WTC11 (cell line): ENCODE measurements at regions not wholly inside any gene's neighbourhood (a gene's known extent, or its start where the extent isn't known, plus 50 kb on each side); places are given as distances from the start of the nearest gene placed in this dataset.
"Not testable (repeated sequence)": the region's sequence is repeated elsewhere in the genome, so short reads cannot be mapped to it uniquely, and the experiment has no call there.

Source experiments
- ATAC-seq: fragments of 200-7000 bp; cut with Tn5 transposase; 2 replicates; pipeline ENCODE4 v1.10.0; 2021; ENCODE audit warnings: mild to moderate bottlenecking, moderate library complexity
- CTCF ChIA-PET: fragments of 300-600 bp; sonication (Branson Sonifier 250); formaldehyde crosslinking; loops from one replicate; lab custom pipeline; 2021; ENCODE audit warnings: antibody characterized with exemption; lab: Charles Lee
- POLR2A ChIA-PET: fragments of 350-600 bp; sonication (Branson Sonifier 250); formaldehyde crosslinking; loops from one replicate; lab custom pipeline; 2021; ENCODE audit warnings: antibody characterized with exemption; lab: Charles Lee
- DNase-seq: peaks from one replicate; pipeline ENCODE4 v3.0.0; 2021; ENCODE audit warnings: low spot score
- H3K27ac Mint-ChIP-seq: 2 replicates; pipeline ENCODE4 v1.8.0; 2021; ENCODE audit warnings: mixed read lengths
- H3K27me3 Mint-ChIP-seq: 2 replicates; pipeline ENCODE4 v1.8.0; 2021; ENCODE audit warnings: low read depth, mild to moderate bottlenecking, moderate library complexity, mixed read lengths
- H3K36me3 Mint-ChIP-seq: 2 replicates; pipeline ENCODE4 v1.8.0; 2021; ENCODE audit warnings: mixed read lengths
- H3K4me1 Mint-ChIP-seq: 2 replicates; pipeline ENCODE4 v1.8.0; 2022; ENCODE audit warnings: mixed read lengths
- H3K4me3 Mint-ChIP-seq: 2 replicates; pipeline ENCODE4 v1.8.0; 2021; ENCODE audit warnings: mild to moderate bottlenecking, moderate library complexity, mixed read lengths
- H3K9me3 Mint-ChIP-seq: 2 replicates; pipeline ENCODE4 v1.8.0; 2021; ENCODE audit warnings: mixed read lengths
- ATF1 ChIP-seq: sonication (generic); formaldehyde crosslinking; IDR thresholded peaks from 2 replicates; pipeline ENCODE4 v1.8.1; 2023; ENCODE audit warnings: mild to moderate bottlenecking, moderate library complexity, missing genetic modification reagents
- ATF6 ChIP-seq: sonication (generic); formaldehyde crosslinking; IDR thresholded peaks from 2 replicates; pipeline ENCODE4 v1.8.1; 2023; ENCODE audit warnings: mild to moderate bottlenecking, missing genetic modification reagents
- CBFB ChIP-seq: sonication (generic); formaldehyde crosslinking; IDR thresholded peaks from 2 replicates; pipeline ENCODE4 v1.8.1; 2022; ENCODE audit warnings: mild to moderate bottlenecking, low read depth, missing genetic modification reagents
- CREB1 ChIP-seq: sonication (generic); formaldehyde crosslinking; IDR thresholded peaks from 2 replicates; pipeline ENCODE4 v1.8.0; 2023; ENCODE audit warnings: mild to moderate bottlenecking, missing genetic modification reagents
- CTCF ChIP-seq: fragments of 200-600 bp; IDR thresholded peaks from 2 replicates; pipeline ENCODE4 v1.8.0; 2022; ENCODE audit warnings: antibody characterized with exemption
- E2F5 ChIP-seq: sonication (generic); formaldehyde crosslinking; IDR thresholded peaks from 2 replicates; pipeline ENCODE4 v1.8.1; 2022; ENCODE audit warnings: mild to moderate bottlenecking, moderate library complexity, missing genetic modification reagents
- IRF1 ChIP-seq: sonication (generic); formaldehyde crosslinking; IDR thresholded peaks from 2 replicates; pipeline ENCODE4 v1.8.0; 2023; ENCODE audit warnings: missing genetic modification reagents
- NFE2L1 ChIP-seq: sonication (generic); formaldehyde crosslinking; IDR thresholded peaks from 2 replicates; pipeline ENCODE4 v1.8.1; 2023; ENCODE audit warnings: missing genetic modification reagents
- NR1H2 ChIP-seq: sonication (generic); formaldehyde crosslinking; IDR thresholded peaks from 2 replicates; pipeline ENCODE4 v1.9.0; 2021; ENCODE audit warnings: mild to moderate bottlenecking, moderate library complexity, missing genetic modification reagents
- NR2C2 ChIP-seq: sonication (generic); formaldehyde crosslinking; IDR thresholded peaks from 2 replicates; pipeline ENCODE4 v1.8.0; 2022; ENCODE audit warnings: mild to moderate bottlenecking, missing genetic modification reagents
- OVOL2 ChIP-seq: fragments of 250-450 bp; sonication (Bioruptor Pico); IDR thresholded peaks from 2 replicates; pipeline ENCODE4 v1.9.0; 2021; ENCODE audit warnings: mild to moderate bottlenecking, borderline replicate concordance
- PREB ChIP-seq: sonication (generic); formaldehyde crosslinking; IDR thresholded peaks from 2 replicates; pipeline ENCODE4 v1.8.1; 2022; ENCODE audit warnings: mild to moderate bottlenecking, missing genetic modification reagents, moderate library complexity, borderline replicate concordance
- SMAD4 ChIP-seq: sonication (generic); formaldehyde crosslinking; IDR thresholded peaks from 2 replicates; pipeline ENCODE4 v1.8.0; 2022; ENCODE audit warnings: mild to moderate bottlenecking, missing genetic modification reagents
- SOX15 ChIP-seq: fragments of 250-450 bp; sonication (Bioruptor Pico); IDR thresholded peaks from 2 replicates; pipeline ENCODE4 v1.9.0; 2021; ENCODE audit warnings: mild to moderate bottlenecking
- ZNF138 ChIP-seq: sonication (generic); formaldehyde crosslinking; conservative IDR thresholded peaks from 2 replicates; pipeline ENCODE4 v1.8.1; 2022; ENCODE audit warnings: mild to moderate bottlenecking, moderate library complexity, missing genetic modification reagents
- ZNF219 ChIP-seq: sonication (generic); formaldehyde crosslinking; IDR thresholded peaks from 2 replicates; pipeline ENCODE4 v1.8.0; 2023; ENCODE audit warnings: missing genetic modification reagents, mild to moderate bottlenecking, borderline replicate concordance
- ZNF423 ChIP-seq: fragments of 250-450 bp; sonication (Bioruptor Pico); IDR thresholded peaks from 2 replicates; pipeline ENCODE4 v2.1.2; 2022; ENCODE audit warnings: mild to moderate bottlenecking, moderate library complexity
- ZNF671 ChIP-seq: fragments of 250-450 bp; sonication (Bioruptor Pico); IDR thresholded peaks from 2 replicates; pipeline ENCODE4 v1.8.0; 2021; ENCODE audit warnings: mild to moderate bottlenecking
- TF ChIP-seq, protein P1 (sequence below): fragments of 250-450 bp; sonication (Bioruptor Pico); IDR thresholded peaks from 2 replicates; pipeline ENCODE4 v1.9.0; 2021; ENCODE audit warnings: moderate library complexity, mild to moderate bottlenecking, inconsistent platforms, borderline replicate concordance
- TF ChIP-seq, protein P2 (sequence below): fragments of 250-450 bp; sonication (Bioruptor Pico); IDR thresholded peaks from 2 replicates; pipeline ENCODE4 v1.9.0; 2021; ENCODE audit warnings: mild to moderate bottlenecking

GRCh38 chr4:31851946-31852345 is 1131.8 kb downstream of the PCDH7 start:
- ChIA-PET POLR2A (no interaction called here), CTCF (no interaction called here)
- no peak for ATAC-seq
- H3K27ac Mint-ChIP-seq: no peak overlapping the region
- peaks cover 51% of the 10 kb centered on the region for H3K9me3 Mint-ChIP-seq
- no peak for DNase-seq
- H3K27me3 Mint-ChIP-seq: no peaks in the 10 kb centered on the region
- peaks cover 7% of the 10 kb centered on the region for H3K4me1 Mint-ChIP-seq
- TF ChIP-seq CTCF: no peak
- TF ChIP-seq PREB (CRISPR knock-in tag): no peak
- TF ChIP-seq, protein P1, sequence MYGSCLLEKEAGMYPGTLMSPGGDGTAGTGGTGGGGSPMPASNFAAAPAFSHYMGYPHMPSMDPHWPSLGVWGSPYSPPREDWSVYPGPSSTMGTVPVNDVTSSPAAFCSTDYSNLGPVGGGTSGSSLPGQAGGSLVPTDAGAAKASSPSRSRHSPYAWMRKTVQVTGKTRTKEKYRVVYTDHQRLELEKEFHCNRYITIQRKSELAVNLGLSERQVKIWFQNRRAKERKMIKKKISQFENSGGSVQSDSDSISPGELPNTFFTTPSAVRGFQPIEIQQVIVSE (CRISPR knock-in tag): no peak
- TF ChIP-seq, protein P2, sequence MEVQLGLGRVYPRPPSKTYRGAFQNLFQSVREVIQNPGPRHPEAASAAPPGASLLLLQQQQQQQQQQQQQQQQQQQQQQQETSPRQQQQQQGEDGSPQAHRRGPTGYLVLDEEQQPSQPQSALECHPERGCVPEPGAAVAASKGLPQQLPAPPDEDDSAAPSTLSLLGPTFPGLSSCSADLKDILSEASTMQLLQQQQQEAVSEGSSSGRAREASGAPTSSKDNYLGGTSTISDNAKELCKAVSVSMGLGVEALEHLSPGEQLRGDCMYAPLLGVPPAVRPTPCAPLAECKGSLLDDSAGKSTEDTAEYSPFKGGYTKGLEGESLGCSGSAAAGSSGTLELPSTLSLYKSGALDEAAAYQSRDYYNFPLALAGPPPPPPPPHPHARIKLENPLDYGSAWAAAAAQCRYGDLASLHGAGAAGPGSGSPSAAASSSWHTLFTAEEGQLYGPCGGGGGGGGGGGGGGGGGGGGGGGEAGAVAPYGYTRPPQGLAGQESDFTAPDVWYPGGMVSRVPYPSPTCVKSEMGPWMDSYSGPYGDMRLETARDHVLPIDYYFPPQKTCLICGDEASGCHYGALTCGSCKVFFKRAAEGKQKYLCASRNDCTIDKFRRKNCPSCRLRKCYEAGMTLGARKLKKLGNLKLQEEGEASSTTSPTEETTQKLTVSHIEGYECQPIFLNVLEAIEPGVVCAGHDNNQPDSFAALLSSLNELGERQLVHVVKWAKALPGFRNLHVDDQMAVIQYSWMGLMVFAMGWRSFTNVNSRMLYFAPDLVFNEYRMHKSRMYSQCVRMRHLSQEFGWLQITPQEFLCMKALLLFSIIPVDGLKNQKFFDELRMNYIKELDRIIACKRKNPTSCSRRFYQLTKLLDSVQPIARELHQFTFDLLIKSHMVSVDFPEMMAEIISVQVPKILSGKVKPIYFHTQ (CRISPR knock-in tag): no peak
- no peak overlapping the region for H3K4me3 Mint-ChIP-seq
- H3K36me3 Mint-ChIP-seq: peaks cover 15% of the 10 kb centered on the region

DNA sequence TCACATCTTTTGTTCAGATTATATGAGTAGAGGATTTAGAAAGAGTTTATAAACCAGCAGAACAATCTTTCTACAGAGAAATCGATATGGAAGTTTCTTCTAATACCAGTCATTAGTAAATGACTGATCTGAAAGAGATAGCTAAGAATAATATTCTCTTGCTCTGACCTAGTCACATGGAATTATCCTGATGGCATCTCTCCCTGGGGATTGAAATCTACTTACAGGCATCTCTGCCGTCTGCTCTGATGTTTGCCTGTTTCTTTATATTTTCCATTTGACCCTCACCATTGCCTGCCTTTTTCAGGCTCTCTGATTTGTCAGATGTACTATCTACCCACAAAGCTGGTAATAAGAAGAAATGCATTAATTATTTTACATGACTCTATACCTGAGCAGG is 1157.3 kb downstream of the PCDH7 start:
- Mint-ChIP-seq H3K9me3 (no peaks in the 10 kb centered on the region), H3K36me3 (no peaks in the 10 kb centered on the region), H3K4me3 (no peak overlapping the region), H3K27me3 (no peaks in the 10 kb centered on the region), H3K27ac (no peak overlapping the region), H3K4me1 (no peaks in the 10 kb centered on the region)
- ATAC-seq: no peak
- no peak for DNase-seq
- TF ChIP-seq ZNF671 (CRISPR knock-in tag) (no peak), NFE2L1 (no peak), E2F5 (CRISPR knock-in tag) (no peak), ATF1 (CRISPR knock-in tag) (no peak), NR2C2 (CRISPR knock-in tag) (no peak), OVOL2 (CRISPR knock-in tag) (no peak), SMAD4 (CRISPR knock-in tag) (no peak), CREB1 (CRISPR knock-in tag) (no peak), IRF1 (no peak), NR1H2 (CRISPR knock-in tag) (no peak), ZNF138 (CRISPR knock-in tag) (no peak), CBFB (no peak), ZNF219 (CRISPR knock-in tag) (no peak), SOX15 (no peak), ATF6 (CRISPR knock-in tag) (no peak), ZNF423 (CRISPR knock-in tag) (no peak)
- TF ChIP-seq, protein P1 (CRISPR knock-in tag): no peak
- ChIA-PET POLR2A (no interaction called here), CTCF (no interaction called here)

DNA sequence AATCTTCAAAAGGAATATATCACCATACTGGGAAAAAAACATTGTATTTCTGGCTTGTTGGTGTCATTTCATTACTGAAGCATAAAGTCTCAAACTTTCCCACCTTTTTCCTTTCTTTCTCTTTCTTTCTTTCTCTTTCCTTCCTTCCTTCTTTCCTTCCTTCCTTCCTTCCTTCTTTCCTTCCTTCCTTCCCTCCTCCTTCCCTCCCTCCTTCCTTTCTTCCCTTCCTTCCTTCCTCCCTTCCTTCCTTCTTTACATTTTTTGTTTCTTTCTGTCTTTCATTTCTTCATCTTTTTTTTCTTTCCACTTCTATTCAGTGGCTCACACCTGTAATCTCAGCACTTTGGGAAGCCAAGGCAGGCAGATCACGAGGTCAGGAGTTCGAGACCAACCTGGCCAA is 1160.7 kb downstream of the PCDH7 start:
- H3K4me1 Mint-ChIP-seq, H3K9me3 Mint-ChIP-seq, POLR2A ChIA-PET, H3K4me3 Mint-ChIP-seq, ATAC-seq, H3K27ac Mint-ChIP-seq, DNase-seq, CTCF ChIA-PET, H3K36me3 Mint-ChIP-seq, H3K27me3 Mint-ChIP-seq: not testable (repeated sequence)
